ENCODE measurements at regions not wholly inside any gene's neighbourhood (a gene's known extent, or its start where the extent isn't known, plus 50 kb on each side); places are given as distances from the start of the nearest gene placed in this dataset.
A peak's percentile ranks its signal among the peaks of the same experiment; 100 is the strongest.
"Not testable (repeated sequence)": the region's sequence is repeated elsewhere in the genome, so short reads cannot be mapped to it uniquely, and the experiment has no call there.

DNA sequence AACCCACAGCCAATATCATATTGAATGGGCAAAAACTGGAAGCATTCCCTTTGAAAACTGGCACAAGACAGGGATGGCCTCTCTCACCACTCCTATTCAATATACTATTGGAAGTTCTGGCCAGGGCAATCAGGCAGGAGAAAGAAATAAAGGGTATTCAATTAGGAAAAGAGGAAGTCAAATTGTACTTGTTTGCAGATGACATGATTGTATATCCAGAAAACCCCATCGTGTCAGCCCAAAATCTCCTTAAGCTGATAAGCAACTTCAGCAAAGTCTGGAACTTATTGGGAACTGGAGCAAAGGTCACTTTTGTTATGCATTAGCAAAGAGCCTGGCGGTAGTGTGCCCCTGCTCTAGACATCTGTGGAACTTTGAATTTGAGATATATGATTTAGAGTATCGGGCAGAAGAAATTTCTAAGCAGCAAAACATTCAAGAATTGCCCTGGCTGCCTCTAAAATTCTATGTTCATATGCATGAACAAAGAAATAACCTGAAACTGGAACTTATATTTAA is 53.4 kb upstream of the PSMA1 start:
- not testable (repeated sequence) for DNase-seq (ENCODE audit: extremely low read depth, low read depth)

DNA sequence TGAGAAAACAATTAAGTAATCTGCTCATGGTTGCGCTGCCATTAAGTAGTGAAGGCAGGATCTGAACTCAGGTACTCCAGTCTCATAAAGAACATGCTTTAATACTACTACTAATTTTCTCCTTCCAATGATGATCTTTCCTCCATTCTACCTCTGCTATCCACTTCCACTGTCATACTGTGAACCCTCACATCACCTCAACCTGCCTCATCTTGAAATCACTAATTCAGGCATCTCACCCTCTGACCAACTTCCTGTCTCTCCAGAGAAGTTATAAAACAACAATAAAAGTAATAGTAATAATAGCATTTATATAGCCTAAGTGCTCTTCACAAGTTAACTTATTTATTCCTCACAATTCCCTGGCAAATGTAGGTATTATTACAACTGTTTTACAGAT is 57.1 kb upstream of the PSMA1 start:
- DNase-seq (ENCODE audit: extremely low read depth, low read depth) = no peak

DNA sequence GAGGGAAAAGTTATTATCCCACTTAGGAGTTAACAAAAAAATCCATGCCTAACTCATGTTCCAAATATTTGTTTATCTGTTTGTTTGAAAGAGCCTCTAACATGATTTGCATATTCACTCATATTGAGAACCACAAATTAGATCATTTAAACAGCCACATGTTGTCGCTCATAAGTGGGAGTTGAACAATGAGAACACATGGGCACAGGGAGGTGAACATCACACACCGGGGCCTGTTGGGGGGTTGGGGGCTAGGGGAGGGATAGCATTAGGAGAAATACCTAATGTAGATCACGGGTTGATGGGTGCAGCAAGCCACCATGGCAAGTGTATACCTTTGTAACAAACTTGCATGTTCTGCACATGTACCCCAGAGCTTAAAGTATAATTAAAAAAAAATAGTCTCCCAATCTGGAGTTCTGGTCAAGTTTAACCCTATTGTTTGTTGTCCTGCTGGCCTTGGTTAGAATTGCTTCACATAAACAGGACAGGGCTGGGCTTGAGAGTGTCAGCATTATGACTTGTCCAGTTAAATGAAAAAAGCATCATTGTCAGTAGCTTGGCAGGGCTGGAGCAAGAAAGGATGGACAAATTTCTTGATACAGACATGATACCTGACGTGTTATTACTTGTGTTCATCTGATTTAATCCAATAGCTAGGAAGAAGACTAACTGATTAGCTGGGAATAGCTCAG is 57.8 kb upstream of the PSMA1 start:
- no peak for DNase-seq (ENCODE audit: extremely low read depth, low read depth)

DNA sequence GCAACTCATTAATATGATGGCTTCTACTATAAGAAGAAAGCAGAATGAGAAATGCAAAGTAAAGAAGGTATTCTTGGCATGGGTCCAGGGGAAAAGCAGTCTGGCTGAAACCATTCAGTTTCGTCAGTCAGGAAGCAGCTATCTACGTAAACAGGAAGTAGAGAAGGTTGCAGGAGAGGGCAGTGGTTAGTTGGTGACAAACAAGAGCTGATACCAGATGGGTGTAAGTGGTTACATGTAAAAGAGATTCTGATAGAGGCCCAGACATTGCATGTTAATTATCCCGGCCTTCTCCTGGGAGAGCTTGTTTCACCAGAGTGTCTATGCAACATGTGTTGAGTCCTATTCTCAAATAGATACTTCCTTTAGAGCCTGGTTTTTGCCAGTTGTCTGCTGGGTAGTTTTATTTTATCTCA is 58.4 kb upstream of the PSMA1 start:
- peak; percentile 42 for DNase-seq (ENCODE audit: extremely low read depth, low read depth)

DNA sequence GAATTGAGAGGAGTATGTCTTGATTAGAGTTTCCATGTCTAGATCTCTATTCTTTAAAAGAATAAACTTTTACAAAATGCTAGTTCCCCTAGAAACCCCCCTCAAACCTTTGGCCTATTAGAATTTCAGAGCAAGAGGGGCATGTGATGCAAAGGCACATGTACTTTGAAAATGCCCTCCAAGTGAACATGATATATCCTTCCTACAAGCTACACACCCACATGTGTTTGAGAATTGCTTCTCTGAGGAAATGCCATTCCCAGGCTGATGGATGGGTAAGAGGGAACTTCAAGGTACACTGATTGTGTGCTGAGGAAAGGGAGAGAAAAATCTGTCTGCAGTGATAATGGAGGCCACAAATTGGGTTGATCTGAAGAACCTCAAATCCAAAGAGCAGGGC is 59.5 kb upstream of the PSMA1 start:
- no peak for DNase-seq (ENCODE audit: extremely low read depth, low read depth)

DNA sequence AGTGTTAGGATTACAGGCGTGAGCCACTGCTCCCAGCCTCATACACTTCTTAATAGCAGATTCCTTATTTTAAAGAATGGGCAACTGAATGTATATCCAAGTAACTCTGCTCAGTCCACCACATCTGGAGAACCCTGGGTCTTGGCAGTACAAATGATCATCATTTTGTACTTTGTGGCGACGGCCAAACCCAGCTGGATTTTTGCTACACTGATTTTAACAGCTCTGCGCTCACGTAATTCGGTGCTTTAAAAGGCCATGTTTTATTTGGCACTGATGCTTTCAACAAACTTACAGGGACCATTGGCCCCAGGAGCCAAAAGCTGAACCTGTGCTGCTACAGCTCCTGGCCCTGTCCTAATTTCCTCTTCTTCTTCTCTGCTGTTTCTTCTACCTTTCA is 60.8 kb upstream of the PDE3B start:
- DNase-seq (ENCODE audit: extremely low read depth, low read depth) = no peak

DNA sequence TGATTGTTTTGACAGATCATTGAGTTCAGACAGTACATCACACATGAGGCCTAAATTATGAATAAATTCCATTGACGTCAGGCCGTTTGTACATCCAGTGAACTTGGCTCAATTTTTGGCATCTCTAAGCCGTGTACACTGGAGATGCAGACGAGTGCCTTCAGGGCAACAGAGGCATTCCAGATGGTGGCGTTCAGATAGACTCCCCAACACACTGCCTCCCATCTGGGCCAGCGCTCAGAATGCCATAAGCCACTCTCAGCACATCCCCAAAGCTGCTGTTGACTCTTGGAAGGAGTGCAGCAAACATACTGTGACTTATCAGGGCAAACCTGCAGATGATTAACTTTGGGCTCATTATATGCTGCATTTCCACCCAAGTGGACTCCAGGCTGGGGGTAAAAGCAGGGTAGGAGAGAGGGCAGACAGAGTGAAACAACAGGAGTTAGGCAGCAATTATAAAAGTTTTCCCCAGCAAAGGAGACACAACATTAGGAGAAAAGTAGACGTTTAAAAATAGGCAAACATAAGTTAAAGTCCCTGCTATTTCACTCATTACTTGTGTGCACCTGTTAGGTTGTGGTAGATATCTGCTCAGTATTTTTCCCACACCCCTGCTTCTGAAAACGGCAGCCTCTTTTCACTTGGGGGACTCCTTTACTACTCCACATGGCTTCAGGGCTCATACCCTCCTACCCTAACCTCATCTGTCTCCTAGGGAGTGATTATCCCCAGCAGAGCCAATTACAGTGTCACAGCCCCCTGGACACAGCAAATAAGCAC is 60.2 kb upstream of the PDE3B start:
- no peak for DNase-seq (ENCODE audit: extremely low read depth, low read depth)

DNA sequence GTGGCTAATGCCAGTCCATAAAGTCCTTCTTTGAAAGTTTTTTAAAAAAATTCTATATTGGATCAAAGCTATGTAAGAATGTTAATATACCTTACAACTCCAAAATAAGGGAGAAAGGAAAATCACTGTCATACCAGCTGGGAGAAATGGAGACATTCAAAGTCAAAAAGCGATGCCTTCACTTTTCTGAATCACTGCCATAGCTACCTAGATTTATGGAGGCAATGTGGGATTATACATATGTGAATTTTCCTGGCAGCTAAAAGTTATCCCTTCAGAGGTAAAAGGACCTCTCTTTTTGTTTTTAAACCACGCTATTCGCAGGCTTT is 59.6 kb upstream of the PDE3B start:
- no peak for DNase-seq (ENCODE audit: extremely low read depth, low read depth)

DNA sequence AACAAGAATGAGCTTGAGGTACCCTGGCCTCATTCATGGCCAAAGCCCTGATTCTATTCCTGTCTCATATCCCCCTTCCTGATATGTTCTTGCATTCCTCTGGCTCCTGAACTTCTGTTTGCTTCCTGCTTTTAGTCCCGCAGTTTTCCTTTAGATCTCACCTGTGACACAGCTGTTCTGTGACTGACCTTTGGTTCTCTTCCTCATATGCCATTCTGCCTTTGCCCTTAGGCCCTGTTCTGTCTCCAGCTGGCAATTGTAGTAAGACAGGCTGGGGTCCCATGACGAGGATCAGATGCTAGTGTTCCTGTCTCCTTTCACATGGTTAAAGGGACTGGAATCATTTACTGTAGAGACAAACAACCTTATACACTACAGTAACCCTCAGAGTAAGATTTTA is 59.0 kb upstream of the PDE3B start:
- no peak for DNase-seq (ENCODE audit: extremely low read depth, low read depth)

DNA sequence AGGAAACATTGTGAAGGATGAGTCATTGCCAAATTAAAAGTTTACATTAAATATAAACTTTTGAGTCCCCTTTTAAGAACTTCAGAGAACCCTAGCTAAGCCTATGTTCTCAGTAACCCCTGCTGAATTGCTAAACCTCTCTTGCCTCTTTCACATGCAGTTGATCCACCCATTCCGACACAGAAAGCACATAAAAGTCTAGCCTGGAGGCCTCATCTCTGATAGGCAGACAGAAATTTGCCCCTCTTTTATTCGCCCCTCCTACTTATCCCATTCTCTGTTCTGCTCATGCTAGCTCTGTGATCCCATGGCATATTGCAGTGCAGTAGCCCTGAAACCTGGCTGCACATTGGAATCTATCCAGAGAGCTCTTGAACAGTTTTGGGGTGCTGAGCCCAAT is 58.2 kb upstream of the PDE3B start:
- DNase-seq (ENCODE audit: extremely low read depth, low read depth) = no peak

DNA sequence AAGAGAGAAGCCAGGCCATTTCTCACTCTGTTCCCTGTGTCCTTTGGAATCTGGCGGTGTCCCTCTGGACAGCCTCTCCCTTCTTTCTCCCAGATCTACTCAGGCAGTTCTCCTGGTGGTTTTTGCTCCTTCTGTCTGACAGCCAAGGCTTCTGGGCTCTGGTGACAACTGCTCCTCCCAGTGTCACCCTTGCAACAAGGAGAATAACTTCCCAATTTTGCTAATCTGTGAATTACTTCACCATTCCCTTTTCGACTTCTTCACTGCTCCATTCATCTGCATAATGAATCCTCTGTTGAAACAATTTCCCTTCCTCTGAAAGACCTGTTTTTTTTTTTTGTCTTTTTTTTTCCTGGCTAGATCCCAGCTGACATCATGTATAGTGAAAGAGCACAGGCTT is 56.3 kb upstream of the PDE3B start:
- no peak for DNase-seq (ENCODE audit: extremely low read depth, low read depth)

DNA sequence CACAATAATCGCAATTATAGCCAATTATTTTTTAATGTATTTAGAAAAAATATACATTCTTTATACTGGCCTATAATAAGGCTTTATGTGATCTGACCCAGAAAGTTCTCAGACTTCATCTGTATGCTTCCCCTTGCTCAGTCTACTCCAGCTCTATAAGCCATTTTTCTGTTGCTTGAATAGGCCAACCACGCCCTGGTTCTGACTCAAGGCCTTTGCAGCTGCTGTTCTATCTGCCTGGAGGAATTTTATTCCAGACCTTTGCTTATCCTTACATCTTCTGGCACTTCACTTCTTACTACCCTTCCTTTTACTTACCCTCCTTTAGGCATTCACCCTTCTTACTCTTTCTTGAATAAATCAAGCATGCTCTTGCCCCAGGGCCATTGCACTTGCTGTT is 54.9 kb upstream of the PDE3B start:
- no peak for DNase-seq (ENCODE audit: extremely low read depth, low read depth)

DNA sequence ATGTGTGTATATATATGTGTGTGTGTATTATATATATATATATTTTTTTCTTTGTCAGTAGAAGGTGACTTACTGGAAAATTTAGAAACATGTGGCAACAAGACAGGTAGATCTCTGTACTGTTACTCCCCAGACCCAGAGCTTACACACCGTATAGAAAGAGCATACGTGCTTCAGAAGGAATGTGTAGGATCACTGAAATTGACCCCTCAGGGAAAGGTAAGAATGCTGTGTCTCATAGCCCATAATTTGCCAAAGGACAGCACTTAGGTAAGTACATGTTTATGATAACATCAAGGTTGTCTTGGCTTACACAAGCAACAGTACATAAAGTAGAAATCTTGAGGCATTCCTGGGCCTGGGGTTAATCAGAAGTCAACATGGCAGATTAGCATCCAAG is 54.2 kb upstream of the PDE3B start:
- DNase-seq (ENCODE audit: extremely low read depth, low read depth) = no peak

DNA sequence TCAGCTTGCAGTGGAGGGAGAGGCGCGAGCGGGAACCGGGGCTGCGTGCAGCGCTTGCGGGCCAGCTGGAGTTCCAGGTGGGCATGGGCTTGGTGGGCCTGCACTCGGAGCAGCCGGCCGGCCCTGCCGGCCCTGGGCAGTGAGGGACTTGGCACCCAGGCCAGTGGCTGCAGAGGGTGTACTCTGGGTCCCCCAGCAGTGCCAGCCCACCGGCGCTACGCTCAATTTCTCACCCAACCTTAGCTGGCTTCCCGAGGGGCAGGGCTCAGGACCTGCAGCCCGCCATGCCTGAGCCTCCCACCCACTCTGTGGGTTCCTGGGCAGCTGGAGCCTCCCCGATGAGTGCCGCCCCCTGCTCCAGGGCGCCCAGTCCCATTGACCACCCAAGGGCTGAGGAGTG is 52.6 kb upstream of the PDE3B start:
- not testable (repeated sequence) for DNase-seq (ENCODE audit: extremely low read depth, low read depth)

DNA sequence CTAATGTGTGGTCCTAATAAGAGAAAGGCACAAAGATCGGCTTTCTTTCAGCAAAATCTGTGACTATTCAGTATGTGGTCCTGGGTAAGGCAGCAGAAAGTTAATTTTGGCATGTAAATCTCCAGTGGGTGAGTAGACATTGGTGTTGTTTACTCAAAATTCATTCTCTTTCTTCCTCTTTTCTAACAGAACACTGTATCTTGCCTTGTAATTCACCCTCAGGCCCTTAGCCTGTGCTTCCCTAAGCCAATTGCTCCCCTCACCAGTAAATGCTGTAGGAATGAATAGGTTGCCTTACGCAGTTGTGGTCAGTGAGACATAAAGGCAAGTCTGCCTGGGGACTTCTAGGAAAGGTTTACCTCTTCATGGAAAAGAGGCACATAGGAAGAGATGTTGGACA is 49.9 kb upstream of the PDE3B start:
- no peak for DNase-seq (ENCODE audit: extremely low read depth, low read depth)
